ENCODE measurements at regions not wholly inside any gene's neighbourhood (a gene's known extent, or its start where the extent isn't known, plus 50 kb on each side); places are given as distances from the start of the nearest gene placed in this dataset.

- DNase-seq = no peak
- Mint-ChIP-seq H3K36me3 (ENCODE audit: low read depth) (no peaks in the 10 kb centered on the region), H3K4me3 (no peak overlapping the region), H3K27me3 (no peaks in the 10 kb centered on the region), H3K27ac (no peak overlapping the region), H3K4me1 (no peaks in the 10 kb centered on the region)
- no peak for ATAC-seq
- no peaks in the 10 kb centered on the region for H3K9me3 ChIP-seq (ENCODE audit: control insufficient read depth, low read length, poor library complexity, severe bottlenecking)
These were observed 961.9 kb downstream of the CDH8 start for GRCh38 chr16:61074324-61074723.

GRCh38 chr16:61057635-61058034, 978.6 kb downstream of the CDH8 start:
- H3K9me3 ChIP-seq (ENCODE audit: control insufficient read depth, low read length, poor library complexity, severe bottlenecking) = no peaks in the 10 kb centered on the region
- H3K27ac Mint-ChIP-seq = no peak overlapping the region
- no peak overlapping the region for H3K4me3 Mint-ChIP-seq
- ATAC-seq (no peak), DNase-seq (no peak)
- H3K4me1 Mint-ChIP-seq = no peaks in the 10 kb centered on the region
- no peaks in the 10 kb centered on the region for H3K36me3 Mint-ChIP-seq (ENCODE audit: low read depth)
- no peaks in the 10 kb centered on the region for H3K27me3 Mint-ChIP-seq

- H3K27me3 Mint-ChIP-seq = no peaks in the 10 kb centered on the region
- no peaks in the 10 kb centered on the region for H3K9me3 ChIP-seq (ENCODE audit: control insufficient read depth, low read length, poor library complexity, severe bottlenecking)
- H3K4me1 Mint-ChIP-seq = no peaks in the 10 kb centered on the region
- DNase-seq = no peak
- H3K27ac Mint-ChIP-seq = no peak overlapping the region
- H3K4me3 Mint-ChIP-seq = no peak overlapping the region
- ATAC-seq = no peak
- H3K36me3 Mint-ChIP-seq (ENCODE audit: low read depth) = no peaks in the 10 kb centered on the region
These were observed 985.7 kb downstream of the CDH8 start for GRCh38 chr16:61050547-61050946.

- H3K9me3 ChIP-seq (ENCODE audit: control insufficient read depth, low read length, poor library complexity, severe bottlenecking) = no peaks in the 10 kb centered on the region
- no peaks in the 10 kb centered on the region for H3K4me1 Mint-ChIP-seq
- no peak overlapping the region for H3K27ac Mint-ChIP-seq
- H3K27me3 Mint-ChIP-seq = no peaks in the 10 kb centered on the region
- no peaks in the 10 kb centered on the region for H3K36me3 Mint-ChIP-seq (ENCODE audit: low read depth)
- ATAC-seq (no peak), DNase-seq (no peak)
- no peak overlapping the region for H3K4me3 Mint-ChIP-seq
These were observed 990.3 kb downstream of the CDH8 start for GRCh38 chr16:61045931-61046330.

GRCh38 chr16:61042737-61043136, 993.5 kb downstream of the CDH8 start:
- Mint-ChIP-seq H3K4me3 (no peak overlapping the region), H3K27me3 (no peaks in the 10 kb centered on the region), H3K27ac (no peak overlapping the region), H3K36me3 (ENCODE audit: low read depth) (no peaks in the 10 kb centered on the region), H3K4me1 (no peaks in the 10 kb centered on the region)
- H3K9me3 ChIP-seq (ENCODE audit: control insufficient read depth, low read length, poor library complexity, severe bottlenecking) = no peaks in the 10 kb centered on the region
- ATAC-seq (no peak), DNase-seq (no peak)

GRCh38 chr16:61030616-61031015, 1005.6 kb downstream of the CDH8 start:
- no peak overlapping the region for H3K27ac Mint-ChIP-seq

GRCh38 chr16:61024180-61024900, 1011.9 kb downstream of the CDH8 start:
- Mint-ChIP-seq H3K27me3 (no peaks in the 10 kb centered on the region), H3K4me3 (no peak overlapping the region), H3K27ac (no peak overlapping the region), H3K4me1 (no peaks in the 10 kb centered on the region), H3K36me3 (ENCODE audit: low read depth) (no peaks in the 10 kb centered on the region)
- DNase-seq (no peak), ATAC-seq (no peak)
- peaks cover 4% of the 10 kb centered on the region for H3K9me3 ChIP-seq (ENCODE audit: control insufficient read depth, low read length, poor library complexity, severe bottlenecking)

More at GRCh38 chr16:61030616-61031015, 1005.6 kb downstream of the CDH8 start:
- H3K9me3 ChIP-seq (ENCODE audit: control insufficient read depth, low read length, poor library complexity, severe bottlenecking) = peaks cover 6% of the 10 kb centered on the region
- H3K27me3 Mint-ChIP-seq = no peaks in the 10 kb centered on the region
- no peak for DNase-seq
- ATAC-seq = no peak
- H3K4me1 Mint-ChIP-seq = no peaks in the 10 kb centered on the region
- no peaks in the 10 kb centered on the region for H3K36me3 Mint-ChIP-seq (ENCODE audit: low read depth)
- H3K4me3 Mint-ChIP-seq = no peak overlapping the region

GRCh38 chr16:61014869-61015268, 1021.4 kb downstream of the CDH8 start:
- Mint-ChIP-seq H3K4me3 (no peak overlapping the region), H3K27ac (no peak overlapping the region), H3K36me3 (ENCODE audit: low read depth) (no peaks in the 10 kb centered on the region), H3K4me1 (no peaks in the 10 kb centered on the region), H3K27me3 (no peaks in the 10 kb centered on the region)
- ATAC-seq (no peak), DNase-seq (no peak)
- H3K9me3 ChIP-seq (ENCODE audit: control insufficient read depth, low read length, poor library complexity, severe bottlenecking) = no peaks in the 10 kb centered on the region

- Mint-ChIP-seq H3K4me1 (no peaks in the 10 kb centered on the region), H3K27ac (no peak overlapping the region)
- DNase-seq = no peak
These were observed 1028.5 kb downstream of the CDH8 start for GRCh38 chr16:61007694-61008093.

GRCh38 chr16:61005952-61006351, 1030.3 kb downstream of the CDH8 start:
- ATAC-seq (no peak), DNase-seq (no peak)
- Mint-ChIP-seq H3K4me1 (no peaks in the 10 kb centered on the region), H3K36me3 (ENCODE audit: low read depth) (no peaks in the 10 kb centered on the region), H3K27me3 (no peaks in the 10 kb centered on the region), H3K4me3 (no peak overlapping the region), H3K27ac (no peak overlapping the region)
- no peaks in the 10 kb centered on the region for H3K9me3 ChIP-seq (ENCODE audit: control insufficient read depth, low read length, poor library complexity, severe bottlenecking)

More at GRCh38 chr16:61007694-61008093, 1028.5 kb downstream of the CDH8 start:
- H3K4me3 Mint-ChIP-seq = no peak overlapping the region
- H3K27me3 Mint-ChIP-seq = no peaks in the 10 kb centered on the region
- no peak for ATAC-seq
- H3K36me3 Mint-ChIP-seq (ENCODE audit: low read depth) = no peaks in the 10 kb centered on the region
- H3K9me3 ChIP-seq (ENCODE audit: control insufficient read depth, low read length, poor library complexity, severe bottlenecking) = no peaks in the 10 kb centered on the region

- H3K4me1 Mint-ChIP-seq = no peaks in the 10 kb centered on the region
- ATAC-seq (no peak), DNase-seq (no peak)
- no peak overlapping the region for H3K4me3 Mint-ChIP-seq
- H3K27me3 Mint-ChIP-seq = no peaks in the 10 kb centered on the region
- H3K9me3 ChIP-seq (ENCODE audit: control insufficient read depth, low read length, poor library complexity, severe bottlenecking) = no peaks in the 10 kb centered on the region
- H3K27ac Mint-ChIP-seq = no peak overlapping the region
- no peaks in the 10 kb centered on the region for H3K36me3 Mint-ChIP-seq (ENCODE audit: low read depth)
These were observed 1033.6 kb downstream of the CDH8 start for GRCh38 chr16:61002479-61003204.

- no peaks in the 10 kb centered on the region for H3K4me1 Mint-ChIP-seq
- H3K36me3 Mint-ChIP-seq (ENCODE audit: low read depth) = no peaks in the 10 kb centered on the region
- H3K9me3 ChIP-seq (ENCODE audit: control insufficient read depth, low read length, poor library complexity, severe bottlenecking) = no peaks in the 10 kb centered on the region
- H3K27me3 Mint-ChIP-seq = no peaks in the 10 kb centered on the region
- no peak overlapping the region for H3K4me3 Mint-ChIP-seq
- H3K27ac Mint-ChIP-seq = no peak overlapping the region
- ATAC-seq = no peak
- no peak for DNase-seq
These were observed 1044.4 kb downstream of the CDH8 start for GRCh38 chr16:60991886-60992285.

GRCh38 chr16:60989592-60989991, 1046.6 kb downstream of the CDH8 start:
- no peaks in the 10 kb centered on the region for H3K27me3 Mint-ChIP-seq
- no peak overlapping the region for H3K4me3 Mint-ChIP-seq
- no peaks in the 10 kb centered on the region for H3K9me3 ChIP-seq (ENCODE audit: control insufficient read depth, low read length, poor library complexity, severe bottlenecking)
- no peaks in the 10 kb centered on the region for H3K4me1 Mint-ChIP-seq
- DNase-seq = no peak
- no peak overlapping the region for H3K27ac Mint-ChIP-seq
- ATAC-seq = no peak
- H3K36me3 Mint-ChIP-seq (ENCODE audit: low read depth) = no peaks in the 10 kb centered on the region

GRCh38 chr16:60979119-60979518, 1057.1 kb downstream of the CDH8 start:
- Mint-ChIP-seq H3K36me3 (ENCODE audit: low read depth) (no peaks in the 10 kb centered on the region), H3K27me3 (no peaks in the 10 kb centered on the region), H3K4me3 (no peak overlapping the region), H3K27ac (no peak overlapping the region), H3K4me1 (no peaks in the 10 kb centered on the region)
- no peaks in the 10 kb centered on the region for H3K9me3 ChIP-seq (ENCODE audit: control insufficient read depth, low read length, poor library complexity, severe bottlenecking)
- ATAC-seq (no peak), DNase-seq (no peak)

Data from T-helper 17 cell (primary cell).